ENCODE measurements at regions not wholly inside any gene's neighbourhood (a gene's known extent, or its start where the extent isn't known, plus 50 kb on each side); places are given as distances from the start of the nearest gene placed in this dataset.

- DNase-seq (ENCODE audit: low read depth), result no peak
- TF ChIP-seq CTCF (IDR thresholded peaks at IDR 0.05; ENCODE audit: insufficient read depth, low read length, poor library complexity, severe bottlenecking), result no peak
- Histone ChIP-seq H3K4me3 (ENCODE audit: low read depth, low read length) (no peak overlapping the region), H3K27me3 (ENCODE audit: control insufficient read depth, insufficient read depth, low read length) (no peaks in the 10 kb centered on the region), H3K36me3 (ENCODE audit: control insufficient read depth, insufficient read depth, low read length) (no peaks in the 10 kb centered on the region)
Observed at GRCh38 chr7:54901840-54902239, 117.0 kb upstream of the EGFR start.

- no peaks in the 10 kb centered on the region for H3K27me3 ChIP-seq (ENCODE audit: control insufficient read depth, insufficient read depth, low read length)
- no peaks in the 10 kb centered on the region for H3K36me3 ChIP-seq (ENCODE audit: control insufficient read depth, insufficient read depth, low read length)
- TF ChIP-seq CTCF (IDR thresholded peaks at IDR 0.05; ENCODE audit: insufficient read depth, low read length, poor library complexity, severe bottlenecking), result no peak
- peak; percentile 25 for DNase-seq (ENCODE audit: low read depth)
- H3K4me3 ChIP-seq (ENCODE audit: low read depth, low read length), result no peak overlapping the region
Observed at GRCh38 chr7:54904130-54904529, 114.7 kb upstream of the EGFR start.

- Histone ChIP-seq H3K36me3 (ENCODE audit: control insufficient read depth, insufficient read depth, low read length) (no peaks in the 10 kb centered on the region), H3K27me3 (ENCODE audit: control insufficient read depth, insufficient read depth, low read length) (no peaks in the 10 kb centered on the region), H3K4me3 (ENCODE audit: low read depth, low read length) (no peak overlapping the region)
- TF ChIP-seq CTCF (IDR thresholded peaks at IDR 0.05; ENCODE audit: insufficient read depth, low read length, poor library complexity, severe bottlenecking), result no peak
- DNase-seq (ENCODE audit: low read depth), result no peak
Observed at GRCh38 chr7:54904986-54905385, 113.8 kb upstream of the EGFR start.

- Histone ChIP-seq H3K36me3 (ENCODE audit: control insufficient read depth, insufficient read depth, low read length) (no peaks in the 10 kb centered on the region), H3K27me3 (ENCODE audit: control insufficient read depth, insufficient read depth, low read length) (no peaks in the 10 kb centered on the region), H3K4me3 (ENCODE audit: low read depth, low read length) (no peak overlapping the region)
- no peak for DNase-seq (ENCODE audit: low read depth)
- no peak for TF ChIP-seq CTCF (IDR thresholded peaks at IDR 0.05; ENCODE audit: insufficient read depth, low read length, poor library complexity, severe bottlenecking)
Observed at GRCh38 chr7:54906963-54907362, 111.9 kb upstream of the EGFR start.

- no peak overlapping the region for H3K4me3 ChIP-seq (ENCODE audit: low read depth, low read length)
- no peak for DNase-seq (ENCODE audit: low read depth)
- TF ChIP-seq CTCF (IDR thresholded peaks at IDR 0.05; ENCODE audit: insufficient read depth, low read length, poor library complexity, severe bottlenecking), result no peak
- no peaks in the 10 kb centered on the region for H3K36me3 ChIP-seq (ENCODE audit: control insufficient read depth, insufficient read depth, low read length)
- H3K27me3 ChIP-seq (ENCODE audit: control insufficient read depth, insufficient read depth, low read length), result no peaks in the 10 kb centered on the region
Observed at GRCh38 chr7:54907981-54908380, 110.8 kb upstream of the EGFR start.

GRCh38 chr7:54908760-54909438 is 109.9 kb upstream of the EGFR start:
- TF ChIP-seq CTCF (IDR thresholded peaks at IDR 0.05; ENCODE audit: insufficient read depth, low read length, poor library complexity, severe bottlenecking), result no peak
- H3K4me3 ChIP-seq (ENCODE audit: low read depth, low read length), result no peak overlapping the region
- DNase-seq (ENCODE audit: low read depth), result no peak
- H3K36me3 ChIP-seq (ENCODE audit: control insufficient read depth, insufficient read depth, low read length), result no peaks in the 10 kb centered on the region
- no peaks in the 10 kb centered on the region for H3K27me3 ChIP-seq (ENCODE audit: control insufficient read depth, insufficient read depth, low read length)
